HUDEP-2 (cell line): ENCODE measurements at regions not wholly inside any gene's neighbourhood (a gene's known extent, or its start where the extent isn't known, plus 50 kb on each side); places are given as distances from the start of the nearest gene placed in this dataset.

Experiments used
- DNase-seq, 76 experiments: peaks; one replicate each; lab custom pipeline; 2025; ENCODE audit not compliant: unreplicated experiment in 76 of 76; lab: John Stamatoyannopoulos, UW

- no peak for DNase-seq
Observed at GRCh38 chr16:73506568-73507056, 458.7 kb upstream of the ZFHX3 start.

DNA sequence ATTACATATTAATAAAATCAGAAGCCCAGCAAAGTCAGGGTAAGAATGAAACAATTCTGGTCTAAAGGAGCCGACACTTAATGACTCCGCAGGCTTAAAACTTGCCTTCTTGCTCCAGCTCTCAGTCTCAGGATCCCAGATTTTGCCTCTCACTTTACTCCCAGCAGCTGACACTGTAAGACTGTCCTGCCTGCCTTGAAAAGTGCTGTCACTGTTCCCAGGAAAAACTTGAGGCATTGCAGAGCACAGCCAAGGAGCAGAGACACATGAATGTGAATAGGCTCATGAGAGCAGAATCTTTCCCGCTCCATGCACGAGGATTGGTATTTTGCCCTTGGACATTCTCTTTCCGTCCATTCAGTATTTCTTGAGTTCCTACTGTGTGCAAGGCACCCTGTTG is 457.6 kb upstream of the ZFHX3 start:
- DNase-seq: no peak

- DNase-seq: no peak
Observed at GRCh38 chr16:73504591-73505575, 457.0 kb upstream of the ZFHX3 start.

DNA sequence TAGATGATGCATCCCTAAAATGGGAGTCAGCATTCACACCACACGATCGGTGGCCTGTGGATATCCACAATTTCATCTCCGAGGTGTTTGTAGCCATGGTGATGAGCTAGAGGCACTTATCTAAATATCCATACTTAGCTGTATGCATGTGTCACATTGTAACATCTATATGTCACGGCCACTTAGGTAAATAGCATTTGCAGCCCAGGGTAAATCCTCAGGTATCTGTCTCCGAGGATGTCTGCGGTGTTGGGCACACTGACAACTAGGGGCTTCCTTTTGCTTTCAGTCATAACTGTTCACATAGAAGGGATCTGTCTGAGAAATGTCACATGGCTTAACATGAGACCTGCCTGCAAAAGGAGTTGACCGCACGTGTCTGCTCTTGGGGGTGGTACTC is 455.2 kb upstream of the ZFHX3 start:
- no peak for DNase-seq

- DNase-seq: no peak
Observed at GRCh38 chr16:73499276-73499675, 451.3 kb upstream of the ZFHX3 start.

DNA sequence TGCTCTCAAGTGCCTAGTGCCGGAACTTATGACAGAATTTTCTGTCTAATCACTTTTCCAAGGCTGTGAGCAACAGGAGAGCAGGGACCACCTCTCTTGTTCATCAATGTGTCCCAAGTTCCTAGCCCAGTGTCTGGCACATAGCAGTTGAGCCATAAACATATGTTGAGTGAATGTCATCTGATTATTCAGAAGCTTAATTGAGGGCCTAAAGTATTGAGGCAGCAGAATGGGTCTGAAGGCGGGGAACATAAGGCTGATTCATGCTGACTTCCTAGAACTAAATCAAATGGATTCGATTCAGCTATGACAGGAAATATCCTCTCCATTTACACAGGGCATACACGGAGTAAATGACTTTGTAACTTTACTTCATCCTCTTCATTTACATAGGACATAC is 438.0 kb upstream of the ZFHX3 start:
- DNase-seq: no peak

DNA sequence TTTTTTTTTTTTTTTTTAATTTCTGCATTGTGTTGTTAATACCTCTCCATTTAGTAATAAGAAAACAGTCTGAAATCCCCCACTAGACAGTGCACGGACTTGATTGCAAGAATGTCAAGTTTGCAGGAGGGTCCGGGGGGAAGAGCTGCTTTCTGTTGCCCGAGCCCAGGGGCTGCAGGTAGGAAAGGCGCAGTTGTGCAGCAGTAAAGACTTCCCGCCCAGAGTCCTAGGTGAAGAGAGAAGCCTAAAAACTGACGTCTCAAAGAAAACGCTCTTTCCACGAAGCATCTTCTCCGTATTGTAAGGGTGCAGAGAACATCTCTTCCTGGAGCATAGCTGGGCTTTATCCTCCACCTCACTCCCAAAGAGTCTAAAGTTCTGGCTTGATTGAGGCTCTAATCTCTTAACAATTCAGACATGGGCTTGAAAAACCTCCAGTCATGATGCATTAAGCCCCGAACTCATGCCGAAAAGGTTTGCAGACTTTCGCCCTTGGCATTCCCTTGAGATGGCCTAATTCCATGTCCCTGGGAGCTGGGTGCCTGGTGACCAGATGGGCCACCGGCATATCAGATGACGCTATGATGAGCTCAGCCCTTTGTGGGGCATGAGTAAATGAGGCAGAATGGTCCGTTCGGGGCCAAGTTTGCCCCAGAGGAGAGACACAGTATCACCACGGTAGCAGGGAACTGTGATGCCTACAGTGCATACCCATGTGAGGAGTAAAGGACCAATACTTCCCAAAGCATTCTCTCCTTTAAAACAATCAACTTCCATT is 436.2 kb upstream of the ZFHX3 start:
- DNase-seq: no peak

DNA sequence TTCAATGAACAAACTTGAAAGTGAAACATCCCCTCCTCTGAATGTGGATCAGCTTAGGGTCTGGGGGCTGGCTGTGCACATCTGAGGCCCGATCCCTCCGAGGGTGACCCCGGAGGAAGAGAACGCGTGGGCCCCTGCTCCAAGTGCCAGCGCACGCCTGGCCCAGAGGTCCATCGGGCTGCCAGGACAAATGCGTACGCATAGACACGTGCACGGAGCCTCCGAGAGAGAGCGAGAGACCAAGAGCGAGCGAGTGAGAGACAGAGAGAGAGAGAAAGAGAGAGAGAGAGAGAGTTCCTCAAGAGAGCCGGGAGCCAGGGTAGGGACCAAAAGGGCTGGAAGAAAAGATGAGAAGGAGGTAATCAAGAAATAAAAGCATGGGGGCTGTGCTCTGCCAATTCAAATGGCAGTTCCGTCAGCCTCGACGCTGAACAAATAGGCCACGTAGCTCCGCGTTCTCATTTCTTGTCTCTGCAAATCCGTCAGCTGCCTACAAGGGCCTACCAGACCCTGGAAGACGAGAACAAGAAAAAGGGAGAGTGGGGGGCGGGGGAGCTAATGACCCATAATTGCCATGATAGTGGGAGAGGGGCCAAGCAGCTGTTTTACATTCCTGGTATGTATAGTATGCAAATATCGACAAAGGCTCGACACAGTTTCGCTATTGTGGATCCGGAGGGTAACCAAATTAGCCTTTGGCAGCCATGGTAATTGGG is 435.3 kb upstream of the ZFHX3 start:
- no peak for DNase-seq

DNA sequence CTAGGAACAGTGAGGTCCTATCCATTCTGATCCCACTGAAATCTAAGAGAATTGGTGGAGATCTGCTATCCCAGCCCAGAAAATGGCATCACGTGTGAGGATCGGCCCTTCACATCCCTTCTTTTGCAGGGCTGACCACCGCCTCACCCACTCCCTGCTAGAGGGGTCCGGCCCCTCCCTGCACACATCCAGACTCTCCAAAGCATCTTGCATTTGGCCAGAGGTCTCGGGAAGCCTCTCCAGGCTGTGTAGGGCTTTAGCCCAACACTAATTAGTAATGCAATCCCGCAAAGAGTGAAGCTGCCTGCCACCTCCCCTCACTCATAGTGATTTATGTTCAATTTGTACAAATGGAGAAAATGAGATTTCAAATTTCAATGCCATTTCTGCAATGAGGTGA is 434.4 kb upstream of the ZFHX3 start:
- no peak for DNase-seq

GRCh38 chr16:73480381-73480780 is 432.5 kb upstream of the ZFHX3 start:
- no peak for DNase-seq

GRCh38 chr16:73473713-73474112 is 425.8 kb upstream of the ZFHX3 start:
- DNase-seq: no peak

GRCh38 chr16:73464834-73465233 is 416.9 kb upstream of the ZFHX3 start:
- no peak for DNase-seq

DNA sequence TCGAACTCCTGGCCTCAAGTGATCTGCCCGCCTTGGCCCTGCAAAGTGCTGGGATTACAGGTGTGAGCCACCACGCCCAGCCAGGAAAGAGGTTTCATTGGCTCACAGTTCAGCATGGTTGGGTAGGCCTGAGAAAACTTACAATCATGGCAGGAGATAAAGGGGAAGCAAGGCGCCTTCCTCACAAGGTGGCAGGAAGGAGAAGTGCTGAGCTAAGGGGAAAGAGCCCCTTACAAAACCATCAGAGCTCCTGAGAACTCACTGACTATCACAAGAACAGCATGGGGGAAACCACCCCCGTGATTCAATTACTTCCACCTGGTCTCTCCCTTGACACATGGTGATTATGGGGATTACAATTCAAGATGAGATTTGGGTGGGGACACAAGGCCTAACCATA is 411.7 kb upstream of the ZFHX3 start:
- no peak for DNase-seq

GRCh38 chr16:73457851-73458250 is 409.9 kb upstream of the ZFHX3 start:
- DNase-seq: no peak

DNA sequence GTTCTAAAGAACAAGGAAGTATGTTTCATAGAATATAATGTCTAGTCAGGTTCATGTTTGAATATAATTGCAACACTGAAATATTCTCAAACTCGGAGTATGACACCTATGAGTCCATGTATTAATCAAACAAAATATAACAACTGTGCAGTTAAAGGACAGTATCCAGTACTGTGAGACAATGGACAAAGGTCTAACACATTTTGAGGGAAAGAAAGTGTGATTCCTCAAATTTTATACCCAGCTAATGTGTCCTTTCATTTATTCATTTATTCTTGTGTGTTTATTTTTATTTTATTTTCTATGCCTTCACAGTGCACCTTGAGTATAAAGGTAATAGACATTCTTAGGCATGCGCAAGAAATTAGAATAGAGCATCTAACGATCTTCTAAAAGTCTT is 401.0 kb upstream of the ZFHX3 start:
- no peak for DNase-seq

DNA sequence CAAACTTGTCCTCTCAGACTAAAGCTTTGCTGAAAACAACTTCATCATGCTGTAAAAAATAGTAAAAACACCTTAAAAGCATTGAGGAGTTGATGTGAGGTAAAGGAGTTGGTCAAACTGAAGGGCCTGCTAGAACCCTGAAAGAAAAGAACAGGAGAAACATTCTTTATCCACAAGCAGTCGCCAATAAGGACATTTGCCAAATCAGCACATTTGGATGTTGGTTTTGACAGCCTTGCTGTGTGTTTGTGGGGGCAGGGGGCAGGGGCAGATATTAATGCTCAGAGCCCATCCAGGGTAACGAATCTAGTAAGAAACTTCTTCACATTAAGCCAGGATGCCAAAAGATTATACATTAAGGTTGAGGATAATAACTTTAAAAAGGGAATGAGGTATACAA is 399.9 kb upstream of the ZFHX3 start:
- DNase-seq: no peak

DNA sequence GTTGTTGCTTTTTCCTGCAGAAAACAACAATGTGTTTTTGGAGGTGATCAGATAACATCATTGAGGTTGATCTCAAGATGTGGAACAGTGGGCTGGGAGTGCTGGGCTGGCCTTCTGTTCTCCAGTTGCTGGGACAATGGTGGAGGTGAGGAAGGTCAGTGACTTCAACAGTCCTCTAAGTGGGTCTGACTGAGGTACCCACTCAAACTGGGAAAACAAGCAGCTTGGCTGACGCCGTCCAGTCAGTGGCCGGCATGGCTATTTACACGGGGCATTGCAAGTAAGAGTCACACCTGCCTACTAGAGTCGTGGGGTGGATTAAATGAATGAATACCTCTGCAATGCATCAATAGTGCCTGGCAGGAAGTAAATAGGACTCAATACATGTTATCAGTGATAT is 386.7 kb upstream of the ZFHX3 start:
- no peak for DNase-seq

GRCh38 chr16:73433731-73434307 is 385.9 kb upstream of the ZFHX3 start:
- no peak for DNase-seq

DNA sequence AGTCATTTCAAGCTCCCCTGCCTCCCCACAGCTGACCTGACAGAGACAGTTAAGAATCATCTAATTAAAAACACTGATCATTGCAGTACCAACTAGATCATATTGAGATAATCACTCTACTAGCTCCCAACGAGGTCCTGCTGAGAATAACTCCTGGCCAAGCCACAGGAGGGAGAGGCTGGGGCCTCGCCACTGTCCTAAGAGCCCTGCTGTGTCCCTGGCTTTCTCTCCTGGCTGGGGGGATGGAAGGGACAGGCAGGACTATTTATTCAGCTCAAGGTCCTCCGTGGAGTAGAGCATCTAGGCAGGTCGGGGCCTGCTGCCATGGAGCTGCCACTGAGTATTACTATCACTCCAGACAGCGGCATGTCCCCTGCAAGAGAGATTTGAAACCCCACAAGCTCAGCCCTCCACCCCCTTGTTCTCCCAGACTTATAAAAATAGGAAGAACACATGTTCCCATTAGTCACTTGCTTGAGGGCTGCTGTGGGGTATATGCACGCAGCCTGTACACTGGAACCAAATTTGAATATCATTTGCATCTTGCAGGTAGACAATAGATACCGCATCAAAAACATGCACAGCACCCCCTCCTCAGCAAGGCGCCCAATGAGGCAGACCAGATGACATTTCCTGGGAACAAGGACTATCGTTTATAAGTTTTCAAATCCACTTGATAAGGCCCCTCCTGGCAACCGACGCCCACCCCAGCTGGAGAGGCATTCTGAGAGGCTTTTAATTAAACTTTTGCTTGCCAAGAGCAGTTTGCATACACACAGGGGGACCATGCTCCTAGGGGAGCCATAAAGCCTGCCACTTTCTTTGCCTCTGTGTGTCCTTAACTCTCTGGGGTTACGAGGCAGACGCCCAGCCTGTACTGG is 385.2 kb upstream of the ZFHX3 start:
- no peak for DNase-seq

DNA sequence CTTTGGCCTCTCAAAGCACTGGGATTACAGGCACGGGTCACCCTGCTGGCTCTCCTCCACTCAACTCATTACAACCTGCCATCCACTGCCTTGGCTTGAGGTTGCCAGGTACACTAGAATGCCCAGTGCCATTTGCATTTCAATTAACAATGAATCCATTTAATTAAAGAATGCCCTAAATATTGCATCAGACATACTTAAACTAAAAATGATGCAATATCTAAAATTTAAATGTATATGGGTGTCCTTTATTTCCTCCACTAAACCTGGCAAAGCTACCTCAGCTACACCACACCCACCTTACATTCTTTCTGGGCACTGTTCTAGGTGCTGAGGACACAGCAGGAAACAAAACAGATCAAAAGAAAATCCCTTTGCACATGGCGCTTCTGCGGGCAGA is 382.2 kb upstream of the ZFHX3 start:
- no peak for DNase-seq
